Panc1 (cell line): ENCODE measurements at regions not wholly inside any gene's neighbourhood (a gene's known extent, or its start where the extent isn't known, plus 50 kb on each side); places are given as distances from the start of the nearest gene placed in this dataset.

Experiments
- ATAC-seq: fragments of 200-7000 bp; cut with Tn5 transposase; 2 replicates; pipeline ENCODE4 v1.9.1; 2020; ENCODE audit warnings: mild to moderate bottlenecking, moderate library complexity
- BruUV-seq: library from RNA; stranded (reverse); fragments of 400-500 nt; replicated peaks from 2 replicates; lab custom pipeline; 2021; lab: Mats Ljungman, UMichigan
- CTCF ChIA-PET: fragments of 300-600 bp; sonication (Branson Sonifier 250); formaldehyde crosslinking; loops from one replicate; lab custom pipeline; 2022; ENCODE audit warnings: antibody characterized with exemption; lab: Charles Lee
- POLR2A ChIA-PET: fragments of 300-600 bp; sonication (Branson Sonifier 250); formaldehyde crosslinking; loops from one replicate; lab custom pipeline; 2022; ENCODE audit warnings: antibody characterized with exemption; lab: Charles Lee
- DNase-seq: peaks from one replicate; pipeline ENCODE4 v3.0.0-alpha.2; 2010; ENCODE audit warnings: low read depth, low spot score
- H3K27ac ChIP-seq: 2 replicates; pipeline ENCODE4 v1.5.1; 2011; ENCODE audit warnings: mild to moderate bottlenecking, low read length, inconsistent platforms
- H3K27me3 ChIP-seq: fragments of 200-500 bp; sonication (Bioruptor generic); 2 replicates; pipeline ENCODE4 v1.6.0; 2014; ENCODE audit warnings: low read length, inconsistent platforms; ENCODE audit not compliant: control insufficient read depth, insufficient read depth
- H3K36me3 ChIP-seq: fragments of 200-500 bp; sonication (Bioruptor generic); 2 replicates; pipeline ENCODE4 v1.5.1; 2014; ENCODE audit warnings: inconsistent platforms, mild to moderate bottlenecking, low read length, moderate library complexity; ENCODE audit not compliant: control insufficient read depth, insufficient read depth
- H3K4me1 ChIP-seq: 2 replicates; pipeline ENCODE4 v1.5.1; 2011; ENCODE audit warnings: inconsistent platforms, mild to moderate bottlenecking, low read length, moderate library complexity; ENCODE audit not compliant: control insufficient read depth, insufficient read depth
- H3K4me3 ChIP-seq, 2 experiments: 2 replicates each; pipeline ENCODE4 v1.5.1; 2011 to 2012; ENCODE audit warnings: low read depth in 2 of 2, low read length in 2 of 2, mild to moderate bottlenecking in 2 of 2, inconsistent platforms in 1 of 2, moderate library complexity in 1 of 2
- H3K9me3 ChIP-seq: fragments of 200-500 bp; sonication (Bioruptor generic); 2 replicates; pipeline ENCODE4 v1.5.1; 2014; ENCODE audit warnings: low read depth, mild to moderate bottlenecking, inconsistent platforms, low read length, moderate library complexity; ENCODE audit not compliant: control insufficient read depth, insufficient read depth
- POLR2AphosphoS5 ChIP-seq: IDR thresholded peaks from 2 replicates; pipeline ENCODE4 v1.6.1; 2012; ENCODE audit warnings: mild to moderate bottlenecking, low read depth, low read length, moderate library complexity
- SIN3A ChIP-seq: IDR thresholded peaks from 2 replicates; pipeline ENCODE4 v1.6.1; 2012; ENCODE audit warnings: low read depth, mild to moderate bottlenecking, low read length, moderate library complexity, borderline replicate concordance; ENCODE audit not compliant: insufficient read depth
- TCF7L2 ChIP-seq: IDR thresholded peaks from 2 replicates; pipeline ENCODE4 v1.6.1; 2011; ENCODE audit warnings: mild to moderate bottlenecking, low read depth, low read length, inconsistent platforms
- in situ Hi-C: cut with HindIII; loops from 2 replicates; pipeline ENCODE4 v1.10.0; 2016; ENCODE audit warnings: low sequenced_read_pairs, low pct_unique_long_range_greater_than_20kb
- intact Hi-C: fragments of 100-400 bp; cut with micrococcal nuclease; formaldehyde crosslinking; loops from one replicate; pipeline ENCODE4 v1.10.0; 2022; ENCODE audit not compliant: unreplicated experiment
- TF ChIP-seq, protein P1 (sequence below): fragments of 450-650 bp; IDR thresholded peaks from 2 replicates; pipeline ENCODE4 v1.5.1; 2017; ENCODE audit warnings: mild to moderate bottlenecking
- TF ChIP-seq, protein P2 (sequence below), 2 experiments: IDR thresholded peaks; 2 replicates each; pipeline ENCODE4 v1.6.1; 2011 to 2012; ENCODE audit warnings: low read depth in 2 of 2, control low read depth in 1 of 2, low read length in 1 of 2, mild to moderate bottlenecking in 1 of 2, moderate library complexity in 1 of 2; ENCODE audit not compliant: insufficient read depth in 1 of 2

DNA sequence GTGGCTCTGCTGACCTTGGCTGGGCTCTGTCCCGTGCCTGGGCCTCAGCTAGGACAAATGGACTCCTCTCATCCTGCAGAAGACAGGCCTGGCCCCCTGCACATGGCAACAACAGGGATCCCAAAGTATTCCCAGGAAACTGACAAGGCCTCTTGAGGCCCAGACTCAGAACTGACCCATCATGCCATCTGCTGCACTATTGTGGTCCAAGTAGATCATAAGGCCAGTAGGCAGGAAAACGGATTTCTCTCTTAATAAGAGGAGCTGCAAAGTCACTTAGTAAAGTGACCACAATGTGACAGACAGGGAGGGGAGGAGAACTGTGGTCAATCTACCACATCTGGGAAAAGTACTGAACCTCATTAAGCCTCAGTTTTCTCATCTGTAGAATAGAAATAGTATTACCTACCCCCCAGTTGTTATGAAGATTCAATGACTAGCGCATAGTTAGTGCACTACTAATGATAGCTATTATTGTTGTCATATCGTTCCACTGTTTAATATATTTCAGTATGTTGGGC, 62.1 kb upstream of the TNRC6A start:
- ChIA-PET POLR2A (no interaction called here), CTCF (no interaction called here)
- intact Hi-C loops, result no loop called here
- H3K36me3 ChIP-seq, result no peaks in the 10 kb centered on the region
- BruUV-seq, result no TSS peak
- no peak overlapping the region for H3K4me3 ChIP-seq
- TF ChIP-seq TCF7L2 (no peak), SIN3A (no peak), POLR2AphosphoS5 (no peak)
- TF ChIP-seq, protein P1, sequence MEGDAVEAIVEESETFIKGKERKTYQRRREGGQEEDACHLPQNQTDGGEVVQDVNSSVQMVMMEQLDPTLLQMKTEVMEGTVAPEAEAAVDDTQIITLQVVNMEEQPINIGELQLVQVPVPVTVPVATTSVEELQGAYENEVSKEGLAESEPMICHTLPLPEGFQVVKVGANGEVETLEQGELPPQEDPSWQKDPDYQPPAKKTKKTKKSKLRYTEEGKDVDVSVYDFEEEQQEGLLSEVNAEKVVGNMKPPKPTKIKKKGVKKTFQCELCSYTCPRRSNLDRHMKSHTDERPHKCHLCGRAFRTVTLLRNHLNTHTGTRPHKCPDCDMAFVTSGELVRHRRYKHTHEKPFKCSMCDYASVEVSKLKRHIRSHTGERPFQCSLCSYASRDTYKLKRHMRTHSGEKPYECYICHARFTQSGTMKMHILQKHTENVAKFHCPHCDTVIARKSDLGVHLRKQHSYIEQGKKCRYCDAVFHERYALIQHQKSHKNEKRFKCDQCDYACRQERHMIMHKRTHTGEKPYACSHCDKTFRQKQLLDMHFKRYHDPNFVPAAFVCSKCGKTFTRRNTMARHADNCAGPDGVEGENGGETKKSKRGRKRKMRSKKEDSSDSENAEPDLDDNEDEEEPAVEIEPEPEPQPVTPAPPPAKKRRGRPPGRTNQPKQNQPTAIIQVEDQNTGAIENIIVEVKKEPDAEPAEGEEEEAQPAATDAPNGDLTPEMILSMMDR, result no peak
- TF ChIP-seq, protein P2, sequence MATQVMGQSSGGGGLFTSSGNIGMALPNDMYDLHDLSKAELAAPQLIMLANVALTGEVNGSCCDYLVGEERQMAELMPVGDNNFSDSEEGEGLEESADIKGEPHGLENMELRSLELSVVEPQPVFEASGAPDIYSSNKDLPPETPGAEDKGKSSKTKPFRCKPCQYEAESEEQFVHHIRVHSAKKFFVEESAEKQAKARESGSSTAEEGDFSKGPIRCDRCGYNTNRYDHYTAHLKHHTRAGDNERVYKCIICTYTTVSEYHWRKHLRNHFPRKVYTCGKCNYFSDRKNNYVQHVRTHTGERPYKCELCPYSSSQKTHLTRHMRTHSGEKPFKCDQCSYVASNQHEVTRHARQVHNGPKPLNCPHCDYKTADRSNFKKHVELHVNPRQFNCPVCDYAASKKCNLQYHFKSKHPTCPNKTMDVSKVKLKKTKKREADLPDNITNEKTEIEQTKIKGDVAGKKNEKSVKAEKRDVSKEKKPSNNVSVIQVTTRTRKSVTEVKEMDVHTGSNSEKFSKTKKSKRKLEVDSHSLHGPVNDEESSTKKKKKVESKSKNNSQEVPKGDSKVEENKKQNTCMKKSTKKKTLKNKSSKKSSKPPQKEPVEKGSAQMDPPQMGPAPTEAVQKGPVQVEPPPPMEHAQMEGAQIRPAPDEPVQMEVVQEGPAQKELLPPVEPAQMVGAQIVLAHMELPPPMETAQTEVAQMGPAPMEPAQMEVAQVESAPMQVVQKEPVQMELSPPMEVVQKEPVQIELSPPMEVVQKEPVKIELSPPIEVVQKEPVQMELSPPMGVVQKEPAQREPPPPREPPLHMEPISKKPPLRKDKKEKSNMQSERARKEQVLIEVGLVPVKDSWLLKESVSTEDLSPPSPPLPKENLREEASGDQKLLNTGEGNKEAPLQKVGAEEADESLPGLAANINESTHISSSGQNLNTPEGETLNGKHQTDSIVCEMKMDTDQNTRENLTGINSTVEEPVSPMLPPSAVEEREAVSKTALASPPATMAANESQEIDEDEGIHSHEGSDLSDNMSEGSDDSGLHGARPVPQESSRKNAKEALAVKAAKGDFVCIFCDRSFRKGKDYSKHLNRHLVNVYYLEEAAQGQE (IDR thresholded peaks at IDR 0.05; ENCODE audit: insufficient read depth in 1 of 2, low read depth in 2 of 2, low read length in 1 of 2), result no peak
- H3K27ac ChIP-seq, result peak overlapping the region; percentile 29; the same call in 1 of the 2 replicates
- in situ Hi-C loops, result no loop called here
- H3K4me1 ChIP-seq, result peaks cover 28% of the 10 kb centered on the region
- DNase-seq (no peak), ATAC-seq (no peak)
- H3K9me3 ChIP-seq, result no peaks in the 10 kb centered on the region
- no peaks in the 10 kb centered on the region for H3K27me3 ChIP-seq

DNA sequence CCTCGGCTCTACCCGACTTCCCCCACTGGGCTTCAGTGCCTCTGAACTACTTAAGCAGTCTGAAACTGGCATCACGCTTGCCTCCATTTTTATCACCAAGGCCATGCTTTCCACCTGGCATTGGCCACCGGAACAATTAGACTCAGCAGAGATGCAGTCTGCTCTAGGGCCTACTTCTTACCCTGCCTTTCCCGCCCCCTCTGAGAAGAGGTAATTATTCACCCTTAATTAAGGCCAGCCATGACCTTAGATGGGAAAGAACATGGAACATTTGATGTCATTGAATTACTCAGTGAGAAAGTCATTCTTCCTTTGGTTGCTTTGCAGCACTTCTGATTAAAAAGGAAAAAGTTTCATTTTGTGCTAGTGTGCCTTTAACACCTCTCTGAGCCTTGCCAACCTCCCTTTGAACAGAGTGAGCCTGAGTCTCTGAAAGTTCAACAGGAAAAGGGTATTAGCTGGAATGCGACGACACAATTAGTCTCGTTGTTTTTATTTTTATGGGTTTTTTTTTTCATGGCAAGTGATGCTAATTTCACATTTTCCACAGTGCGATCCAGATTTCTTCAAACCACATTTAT, 60.9 kb upstream of the TNRC6A start:
- no peak for DNase-seq
- no peak for ATAC-seq
- TF ChIP-seq POLR2AphosphoS5 (no peak), SIN3A (no peak), TCF7L2 (no peak)
- TF ChIP-seq, protein P2 (IDR thresholded peaks at IDR 0.05; ENCODE audit: insufficient read depth in 1 of 2, low read depth in 2 of 2, low read length in 1 of 2), result no peak
- TF ChIP-seq, protein P1, result no peak
- Histone ChIP-seq H3K9me3 (no peaks in the 10 kb centered on the region), H3K4me3 (no peak overlapping the region), H3K4me1 (peaks cover 28% of the 10 kb centered on the region), H3K36me3 (no peaks in the 10 kb centered on the region), H3K27me3 (no peaks in the 10 kb centered on the region), H3K27ac (peak overlapping the region; percentile 80)
- in situ Hi-C loops, result no loop called here
- ChIA-PET POLR2A (no interaction called here), CTCF (interaction anchor here (1.1 kb wide), 1 partner anchor 20 kb away, joined by 3 read pairs; no protein-coding TSS in a partner anchor)
- intact Hi-C loops, result no loop called here
- BruUV-seq, result no TSS peak
